H9 (cell line): ENCODE measurements at regions not wholly inside any gene's neighbourhood (a gene's known extent, or its start where the extent isn't known, plus 50 kb on each side); places are given as distances from the start of the nearest gene placed in this dataset.

Experiments
- DNase-seq: peaks from one replicate; pipeline ENCODE4 v3.0.0-alpha.2; 2017
- H2AFZ ChIP-seq: one replicate; pipeline ENCODE4 v1.6.1; 2013; ENCODE audit warnings: mild to moderate bottlenecking, low read length, control low read depth, moderate library complexity
- H2AK5ac ChIP-seq: 2 replicates; pipeline ENCODE4 v1.6.1; 2013; ENCODE audit warnings: low read length, control low read depth, mixed read lengths; ENCODE audit not compliant: insufficient read length
- H2BK120ac ChIP-seq: one replicate; pipeline ENCODE4 v1.6.1; 2013; ENCODE audit warnings: low read depth, mild to moderate bottlenecking, low read length, control low read depth, inconsistent platforms; ENCODE audit not compliant: poor library complexity, severe bottlenecking
- H2BK12ac ChIP-seq: 2 replicates; pipeline ENCODE4 v1.6.1; 2013; ENCODE audit warnings: low read length, control low read depth, mixed read lengths, low read depth; ENCODE audit not compliant: insufficient read length
- H2BK15ac ChIP-seq: 2 replicates; pipeline ENCODE4 v1.6.1; 2013; ENCODE audit warnings: low read depth, low read length, control low read depth
- H2BK20ac ChIP-seq: one replicate; pipeline ENCODE4 v1.6.1; 2013; ENCODE audit warnings: low read depth, mild to moderate bottlenecking, low read length, control low read depth, inconsistent platforms; ENCODE audit not compliant: poor library complexity, severe bottlenecking
- H2BK5ac ChIP-seq: 2 replicates; pipeline ENCODE4 v1.6.1; 2013; ENCODE audit warnings: low read length, control low read depth, mixed read lengths; ENCODE audit not compliant: insufficient read length
- H3K14ac ChIP-seq: 2 replicates; pipeline ENCODE4 v1.6.1; 2013; ENCODE audit warnings: low read length, control low read depth; ENCODE audit not compliant: insufficient read depth
- H3K18ac ChIP-seq: 2 replicates; pipeline ENCODE4 v1.6.1; 2013; ENCODE audit warnings: low read depth, mild to moderate bottlenecking, mixed read lengths, low read length, control low read depth; ENCODE audit not compliant: insufficient read length
- H3K23ac ChIP-seq: 2 replicates; pipeline ENCODE4 v1.6.1; 2013; ENCODE audit warnings: low read length, control low read depth, mixed read lengths, low read depth; ENCODE audit not compliant: insufficient read length
- H3K23me2 ChIP-seq: 2 replicates; pipeline ENCODE4 v1.6.1; 2013; ENCODE audit warnings: low read depth, mild to moderate bottlenecking, mixed read lengths, low read length, control low read depth; ENCODE audit not compliant: insufficient read length, poor library complexity, severe bottlenecking
- H3K27ac ChIP-seq: 2 replicates; pipeline ENCODE4 v1.5.1; 2013; ENCODE audit warnings: low read length, control low read depth, mixed read lengths, low read depth; ENCODE audit not compliant: insufficient read length
- H3K27me3 ChIP-seq: 2 replicates; pipeline ENCODE4 v1.6.1; 2013; ENCODE audit warnings: low read length, control low read depth, inconsistent platforms; ENCODE audit not compliant: insufficient read depth
- H3K4ac ChIP-seq: 2 replicates; pipeline ENCODE4 v1.6.1; 2013; ENCODE audit warnings: low read depth, mild to moderate bottlenecking, control low read depth, inconsistent platforms, low read length, moderate library complexity
- H3K4me1 ChIP-seq: 2 replicates; pipeline ENCODE4 v1.6.1; 2013; ENCODE audit warnings: low read length, control low read depth, inconsistent platforms; ENCODE audit not compliant: insufficient read depth
- H3K4me2 ChIP-seq: 2 replicates; pipeline ENCODE4 v1.6.1; 2013; ENCODE audit warnings: low read length, control low read depth, mixed read lengths; ENCODE audit not compliant: insufficient read length, insufficient read depth
- H3K56ac ChIP-seq: 2 replicates; pipeline ENCODE4 v1.6.1; 2013; ENCODE audit warnings: low read depth, mild to moderate bottlenecking, mixed read lengths, low read length, control low read depth; ENCODE audit not compliant: insufficient read length
- H3K79me1 ChIP-seq: 2 replicates; pipeline ENCODE4 v1.6.1; 2013; ENCODE audit warnings: low read depth, mild to moderate bottlenecking, moderate library complexity, low read length, control low read depth, inconsistent platforms; ENCODE audit not compliant: insufficient read depth, poor library complexity, severe bottlenecking
- H3K79me2 ChIP-seq: 2 replicates; pipeline ENCODE4 v1.6.1; 2013; ENCODE audit warnings: low read length, control low read depth, inconsistent platforms; ENCODE audit not compliant: insufficient read depth
- H3K9ac ChIP-seq: 2 replicates; pipeline ENCODE4 v1.6.1; 2013; ENCODE audit warnings: low read length, control low read depth, mixed read lengths; ENCODE audit not compliant: insufficient read length; ENCODE audit errors: extremely low read depth
- H3K9me3 ChIP-seq: one replicate; pipeline ENCODE4 v1.6.1; 2013; ENCODE audit warnings: low read depth, low read length, inconsistent platforms; ENCODE audit not compliant: control insufficient read depth
- H3T11ph ChIP-seq: one replicate; pipeline ENCODE4 v1.6.1; 2013; ENCODE audit warnings: mild to moderate bottlenecking, low read length, control low read depth, inconsistent platforms
- H4K20me1 ChIP-seq: one replicate; pipeline ENCODE4 v1.6.1; 2013; ENCODE audit not compliant: control insufficient read depth, insufficient read length, insufficient read depth
- H4K5ac ChIP-seq: 2 replicates; pipeline ENCODE4 v1.6.1; 2013; ENCODE audit warnings: low read depth, mild to moderate bottlenecking, mixed read lengths, low read length, control low read depth; ENCODE audit not compliant: insufficient read length
- H4K8ac ChIP-seq: replicated peaks from 2 replicates; pipeline ENCODE4 v1.6.1; 2013; ENCODE audit warnings: low read length, control low read depth, mixed read lengths, low read depth; ENCODE audit not compliant: insufficient read length
- H4K91ac ChIP-seq: 2 replicates; pipeline ENCODE4 v1.6.1; 2013; ENCODE audit warnings: low read depth, mild to moderate bottlenecking, moderate library complexity, mixed read lengths, low read length, control low read depth; ENCODE audit not compliant: insufficient read length
- H3K27ac Mint-ChIP-seq, 3 experiments: 2 replicates in 2 of 3; 3 replicates in 1 of 3; pipeline ENCODE4 v1.8.0; 2020 to 2021; ENCODE audit warnings: mixed read lengths in 3 of 3, mild to moderate bottlenecking in 1 of 3, moderate library complexity in 1 of 3
- H3K27me3 Mint-ChIP-seq: 2 replicates; pipeline ENCODE4 v1.8.0; 2021; ENCODE audit warnings: low read depth, mild to moderate bottlenecking, moderate library complexity, mixed read lengths
- H3K36me3 Mint-ChIP-seq, 3 experiments: 2 replicates in 2 of 3; 3 replicates in 1 of 3; pipeline ENCODE4 v1.8.0; 2020 to 2021; ENCODE audit warnings: low read depth in 3 of 3, mixed read lengths in 3 of 3; ENCODE audit not compliant: insufficient read depth in 1 of 3
- H3K4me1 Mint-ChIP-seq, 2 experiments: 2 replicates each; pipeline ENCODE4 v1.8.0; 2020; ENCODE audit warnings: mixed read lengths in 2 of 2
- H3K4me3 Mint-ChIP-seq, 2 experiments: 2 replicates in 1 of 2; 3 replicates in 1 of 2; pipeline ENCODE4 v1.8.0; 2020 to 2021; ENCODE audit warnings: mild to moderate bottlenecking in 2 of 2, mixed read lengths in 2 of 2, moderate library complexity in 1 of 2
- H3K9me3 Mint-ChIP-seq, 2 experiments: 2 replicates in 1 of 2; 3 replicates in 1 of 2; pipeline ENCODE4 v1.8.0; 2020; ENCODE audit warnings: mild to moderate bottlenecking in 2 of 2, mixed read lengths in 2 of 2, moderate library complexity in 1 of 2
- WGBS: extraction: QIAGEN DNeasy Blood & Tissue Kit; methylation state at CpG from one replicate; pipeline ENCODE4 v1.1.7; 2013; ENCODE audit warnings: missing lambda C conversion rate, low lambda C conversion rate, mixed read lengths; ENCODE audit not compliant: insufficient read length; ENCODE audit errors: extremely low coverage; 5-methylcytosine and 5-hydroxymethylcytosine counted together
- TF ChIP-seq, protein P1 (sequence below): fragments of 200-600 bp; sonication (generic); conservative IDR thresholded peaks from 3 replicates; pipeline ENCODE4 v1.8.0; 2021; ENCODE audit warnings: antibody characterized with exemption, mild to moderate bottlenecking

DNA sequence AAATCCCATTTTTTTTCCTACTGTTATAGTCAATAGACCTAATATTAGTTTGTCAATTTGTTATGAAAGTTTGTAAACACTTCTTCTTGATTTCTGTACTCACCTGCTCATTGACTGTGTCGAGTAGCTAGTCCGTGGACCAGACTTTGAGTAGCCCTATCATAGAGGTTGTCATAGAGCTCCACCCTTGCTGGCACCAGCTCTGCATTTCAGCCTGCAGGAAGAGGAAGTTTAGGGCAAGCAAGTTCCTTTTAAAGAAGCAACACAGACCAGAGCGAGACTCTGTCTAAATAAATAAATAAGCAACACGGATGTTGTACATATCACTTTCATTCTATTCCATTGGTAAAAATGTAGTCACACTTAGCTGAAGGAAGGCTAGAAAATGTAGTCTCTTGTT, 74.0 kb downstream of the MCFD2 start:
- Histone ChIP-seq H3K79me1 (no peaks in the 10 kb centered on the region), H3K9me3 (no peaks in the 10 kb centered on the region), H3K23ac (no peak overlapping the region), H2BK15ac (no peak overlapping the region), H3K4ac (no peak overlapping the region), H3K14ac (no peak overlapping the region), H4K91ac (no peak overlapping the region), H4K5ac (no peak overlapping the region), H2BK5ac (no peak overlapping the region), H2AFZ (no peak overlapping the region), H3K4me1 (no peaks in the 10 kb centered on the region), H2AK5ac (no peak overlapping the region), H3K18ac (no peak overlapping the region), H3K9ac (no peak overlapping the region), H3K56ac (no peak overlapping the region), H3K79me2 (no peaks in the 10 kb centered on the region), H2BK120ac (no peak overlapping the region), H2BK12ac (no peak overlapping the region), H3K27ac (no peak overlapping the region), H3K27me3 (no peaks in the 10 kb centered on the region), H2BK20ac (no peak overlapping the region), H4K20me1 (no peaks in the 10 kb centered on the region), H3K23me2 (no peaks in the 10 kb centered on the region), H3T11ph (no peak overlapping the region), H3K4me2 (no peak overlapping the region), H4K8ac (no peak overlapping the region)
- no CpG with 5 or more reads among the region's 4 CpGs for WGBS
- DNase-seq: no peak
- TF ChIP-seq, protein P1, sequence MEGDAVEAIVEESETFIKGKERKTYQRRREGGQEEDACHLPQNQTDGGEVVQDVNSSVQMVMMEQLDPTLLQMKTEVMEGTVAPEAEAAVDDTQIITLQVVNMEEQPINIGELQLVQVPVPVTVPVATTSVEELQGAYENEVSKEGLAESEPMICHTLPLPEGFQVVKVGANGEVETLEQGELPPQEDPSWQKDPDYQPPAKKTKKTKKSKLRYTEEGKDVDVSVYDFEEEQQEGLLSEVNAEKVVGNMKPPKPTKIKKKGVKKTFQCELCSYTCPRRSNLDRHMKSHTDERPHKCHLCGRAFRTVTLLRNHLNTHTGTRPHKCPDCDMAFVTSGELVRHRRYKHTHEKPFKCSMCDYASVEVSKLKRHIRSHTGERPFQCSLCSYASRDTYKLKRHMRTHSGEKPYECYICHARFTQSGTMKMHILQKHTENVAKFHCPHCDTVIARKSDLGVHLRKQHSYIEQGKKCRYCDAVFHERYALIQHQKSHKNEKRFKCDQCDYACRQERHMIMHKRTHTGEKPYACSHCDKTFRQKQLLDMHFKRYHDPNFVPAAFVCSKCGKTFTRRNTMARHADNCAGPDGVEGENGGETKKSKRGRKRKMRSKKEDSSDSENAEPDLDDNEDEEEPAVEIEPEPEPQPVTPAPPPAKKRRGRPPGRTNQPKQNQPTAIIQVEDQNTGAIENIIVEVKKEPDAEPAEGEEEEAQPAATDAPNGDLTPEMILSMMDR: no peak
- no peaks in the 10 kb centered on the region for H3K4me1 Mint-ChIP-seq
- no peak overlapping the region for H3K4me3 Mint-ChIP-seq
- no peaks in the 10 kb centered on the region for H3K36me3 Mint-ChIP-seq
- H3K27ac Mint-ChIP-seq: no peak overlapping the region
- no peaks in the 10 kb centered on the region for H3K9me3 Mint-ChIP-seq
- no peaks in the 10 kb centered on the region for H3K27me3 Mint-ChIP-seq
